ENCODE measurements at regions not wholly inside any gene's neighbourhood (a gene's known extent, or its start where the extent isn't known, plus 50 kb on each side); places are given as distances from the start of the nearest gene placed in this dataset.

DNA sequence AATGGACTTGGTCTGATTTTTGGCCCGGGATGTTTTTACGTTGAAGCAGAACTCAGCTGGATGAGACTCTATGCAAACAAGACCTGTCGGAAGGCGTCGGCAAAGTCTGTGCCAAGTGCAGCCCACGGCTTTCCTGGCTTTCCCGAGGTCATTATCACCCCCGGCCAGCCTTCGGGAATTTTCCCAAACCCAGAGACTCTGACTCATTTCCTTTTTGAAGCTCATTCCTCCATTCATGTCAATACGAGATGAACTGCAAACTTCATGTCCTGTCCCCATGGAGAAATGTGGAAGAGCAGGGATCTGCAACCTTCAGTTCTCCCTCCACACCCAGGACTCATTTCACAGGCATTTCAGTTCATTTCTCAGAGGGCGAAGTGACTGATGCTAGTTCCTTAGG, 95.3 kb downstream of the IRX2 start:
- no peak for DNase-seq

- no peak for DNase-seq
Observed at GRCh38 chr5:2653991-2654390, 97.5 kb downstream of the IRX2 start.

GRCh38 chr5:2651116-2651515, 100.4 kb downstream of the IRX2 start:
- DNase-seq: no peak

GRCh38 chr5:2642684-2643345, 108.7 kb downstream of the IRX2 start:
- no peak for DNase-seq

- DNase-seq: no peak
Observed at GRCh38 chr5:2640717-2641116, 110.8 kb downstream of the IRX2 start.

DNA sequence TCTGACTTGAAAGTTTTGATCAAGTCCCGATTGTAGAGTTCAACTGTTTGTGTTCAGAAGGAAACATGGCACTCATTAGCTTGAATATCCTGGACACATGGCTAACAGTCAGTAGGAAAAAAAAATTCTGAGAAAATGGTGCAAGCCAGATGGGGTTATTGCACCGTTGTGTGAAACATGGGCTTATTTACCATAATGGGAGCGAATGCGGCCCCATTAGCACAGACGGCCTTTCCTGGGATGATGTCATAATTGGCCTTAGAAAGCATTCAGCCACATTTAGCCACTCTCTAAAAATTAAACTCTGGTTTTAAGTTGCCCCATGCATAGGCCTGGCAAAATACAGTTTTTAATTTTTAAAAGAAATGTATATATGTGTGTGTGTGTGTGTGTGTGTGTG, 112.1 kb downstream of the IRX2 start:
- no peak for DNase-seq

DNA sequence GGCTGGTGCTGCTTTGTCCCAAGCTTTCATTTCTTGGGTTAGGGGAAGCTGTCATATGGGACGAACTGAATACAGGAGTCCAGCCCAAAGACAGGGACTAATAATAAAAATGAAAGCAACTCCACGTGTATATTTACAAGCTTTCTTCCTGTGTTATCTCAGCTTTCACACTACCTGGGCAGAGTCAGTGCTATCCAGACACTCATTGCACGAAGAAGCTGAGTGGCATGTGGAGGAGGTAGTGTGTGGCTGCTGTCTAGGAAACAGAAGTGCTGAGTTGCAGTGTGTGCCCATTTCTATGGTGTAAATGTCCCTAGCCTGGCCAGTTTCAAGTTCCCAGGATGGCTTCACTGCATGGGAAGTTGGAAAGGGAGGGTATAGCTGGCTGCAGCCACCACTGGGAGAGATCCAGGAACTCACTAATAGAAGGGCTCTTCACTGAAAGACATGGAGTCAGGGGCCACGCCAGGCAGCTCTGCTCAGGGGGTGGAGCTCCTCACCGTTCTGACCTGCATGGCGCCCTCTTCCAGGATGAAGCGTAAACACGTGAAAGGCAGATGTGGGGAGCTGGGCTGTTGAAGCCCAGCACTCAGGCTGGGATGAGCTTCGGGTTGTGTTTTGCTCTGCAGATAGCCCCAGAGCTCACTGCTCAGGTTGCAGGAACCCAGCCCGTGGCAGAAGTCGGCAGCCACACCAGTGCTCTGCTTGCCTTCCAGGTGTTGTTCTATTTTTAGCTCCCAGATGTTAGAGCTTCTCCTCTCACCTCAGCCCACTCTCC, 116.9 kb downstream of the IRX2 start:
- DNase-seq: no peak

GRCh38 chr5:2633992-2634391, 117.5 kb downstream of the IRX2 start:
- no peak for DNase-seq

- no peak for DNase-seq
Observed at GRCh38 chr5:2631758-2632157, 119.7 kb downstream of the IRX2 start.

DNA sequence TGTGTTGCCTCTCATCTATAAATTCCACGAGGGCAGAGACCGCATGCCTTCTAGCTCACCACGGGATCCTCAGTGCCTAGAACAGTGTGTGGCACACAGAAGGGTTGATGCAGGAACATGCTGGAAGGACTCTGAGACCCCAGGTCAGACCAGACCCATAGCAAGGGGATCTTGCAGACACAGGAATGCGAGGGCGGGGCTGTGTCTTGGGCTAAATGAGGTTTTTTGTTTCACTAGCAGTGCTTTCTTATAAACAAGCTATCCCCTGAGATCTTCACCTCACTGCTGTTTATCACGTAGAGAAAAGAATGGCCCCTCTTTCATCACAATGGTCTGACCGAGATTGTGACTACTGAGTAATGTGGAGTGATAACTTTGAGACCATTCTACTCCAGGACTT, 122.4 kb downstream of the IRX2 start:
- no peak for DNase-seq

- DNase-seq: no peak
Observed at GRCh38 chr5:2627867-2628266, 123.6 kb downstream of the IRX2 start.

DNA sequence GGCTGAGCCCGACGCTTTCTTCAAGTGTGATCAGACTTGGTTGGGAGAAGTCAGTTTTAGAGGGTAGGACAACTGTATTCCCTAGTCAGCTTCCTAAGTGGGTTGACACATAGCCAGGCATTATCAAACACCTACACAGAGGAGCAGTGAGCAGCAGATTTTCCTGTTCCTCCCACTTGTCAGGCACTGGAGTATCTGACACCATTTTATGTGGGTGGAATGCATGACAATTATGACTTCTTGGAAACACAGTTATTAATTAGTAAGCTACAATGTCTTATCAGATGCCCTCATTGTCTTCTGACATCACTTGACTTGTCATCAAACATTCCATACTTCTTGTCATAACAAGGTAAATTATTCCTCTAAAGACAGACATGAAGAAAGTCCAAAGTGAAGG, 124.9 kb downstream of the IRX2 start:
- no peak for DNase-seq

DNA sequence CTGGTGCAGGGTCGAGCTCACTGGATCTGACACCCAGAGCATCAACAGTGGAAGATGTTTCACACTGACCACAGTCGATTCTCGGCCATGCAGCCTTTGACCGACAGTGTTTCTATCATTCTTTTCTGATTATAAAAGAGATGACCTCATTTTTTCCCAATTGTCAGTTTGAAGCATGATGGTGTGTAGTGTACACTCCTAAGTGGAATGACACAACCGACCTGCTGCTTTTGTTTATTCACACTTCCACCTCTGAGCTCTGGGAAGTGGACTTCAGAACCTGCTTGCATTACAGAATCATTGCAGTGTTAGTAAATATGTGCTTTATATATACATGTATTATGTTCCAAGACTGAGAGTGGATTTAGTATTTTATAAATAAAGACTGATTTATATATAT, 128.6 kb downstream of the IRX2 start:
- DNase-seq: no peak

DNA sequence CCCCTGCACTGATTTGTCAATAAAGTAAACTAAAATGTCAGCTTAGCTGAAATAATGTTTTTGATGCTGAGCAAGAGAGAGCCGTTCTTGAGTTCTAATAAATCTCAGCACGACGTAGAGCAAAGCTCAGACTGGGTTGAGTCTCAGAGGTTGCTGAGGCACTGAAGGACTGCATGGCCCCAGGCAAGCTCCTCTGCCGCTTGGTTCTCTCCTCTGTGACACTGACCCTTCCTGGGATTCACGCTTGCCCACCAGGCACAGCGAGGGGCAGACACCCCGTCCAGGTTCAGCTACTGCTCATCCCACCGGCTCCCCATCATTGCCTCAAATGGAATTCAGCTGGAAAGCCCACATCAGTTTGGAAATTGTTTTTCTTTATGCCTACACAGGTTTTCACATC, 129.8 kb downstream of the IRX2 start:
- no peak for DNase-seq

- DNase-seq: no peak
Observed at GRCh38 chr5:2619216-2619615, 132.3 kb downstream of the IRX2 start.

DNA sequence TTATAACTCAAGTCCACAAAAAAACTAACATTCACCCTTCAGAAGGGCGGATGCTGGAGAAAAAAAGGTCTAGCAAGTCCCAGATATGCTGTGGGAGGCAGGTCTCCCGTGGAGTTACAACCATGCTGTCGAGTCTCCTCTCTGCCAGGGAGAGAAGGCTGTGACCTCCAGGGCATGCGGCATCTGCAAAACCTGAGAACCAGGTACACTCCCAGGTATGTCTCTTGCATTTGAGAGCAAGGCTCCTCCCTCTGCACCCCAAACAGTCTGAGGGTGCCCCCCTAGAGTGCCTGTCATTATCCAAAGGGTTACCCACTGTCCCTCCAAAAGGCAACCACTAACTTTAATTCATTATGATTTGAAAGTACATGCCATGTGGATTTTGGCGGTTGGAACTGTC, 134.0 kb downstream of the IRX2 start:
- DNase-seq: no peak

GRCh38 chr5:2615917-2616316, 135.6 kb downstream of the IRX2 start:
- DNase-seq: no peak

GRCh38 chr5:2614571-2614970, 136.9 kb downstream of the IRX2 start:
- no peak for DNase-seq

- no peak for DNase-seq
Observed at GRCh38 chr5:2611659-2612058, 139.8 kb downstream of the IRX2 start.

- no peak for DNase-seq
Observed at GRCh38 chr5:2610986-2611385, 140.5 kb downstream of the IRX2 start.

DNA sequence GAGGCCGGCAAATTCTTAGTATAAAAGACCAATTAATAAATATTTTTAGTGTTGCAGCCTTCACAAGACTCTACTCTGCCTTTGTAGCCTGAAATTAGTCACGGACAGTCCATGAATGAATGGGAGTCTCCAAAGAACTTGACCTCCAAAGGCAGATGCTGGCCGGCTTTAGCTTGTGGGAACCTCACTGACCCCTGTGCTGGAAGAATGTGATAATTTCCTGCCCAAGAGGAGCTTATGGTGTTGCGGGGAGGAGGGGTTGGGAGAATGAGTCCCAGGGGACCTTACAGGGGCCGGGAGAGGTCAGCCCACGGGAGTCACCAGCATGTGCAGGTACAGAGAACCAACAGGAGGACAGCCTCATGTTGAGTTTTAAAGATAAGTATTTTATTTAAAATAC, 143.1 kb downstream of the IRX2 start:
- no peak for DNase-seq

DNA sequence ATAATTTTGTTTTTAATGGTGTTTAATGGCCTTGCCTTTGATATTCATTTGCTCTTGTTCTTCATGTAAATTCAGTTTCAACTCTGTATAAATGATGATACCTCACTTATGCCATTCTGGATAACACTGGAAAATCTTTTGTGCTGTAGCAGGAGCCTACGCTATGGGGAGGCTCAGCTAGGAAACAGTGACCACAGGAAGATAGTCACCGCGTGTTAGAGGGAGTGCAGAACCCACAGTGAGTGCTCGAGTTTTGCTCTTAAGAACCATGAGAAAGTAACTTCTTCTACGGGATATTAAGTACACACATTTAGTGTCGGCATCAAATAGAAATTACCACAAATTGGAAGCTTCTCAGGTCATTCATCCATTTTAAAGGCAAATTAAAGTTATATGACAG, 143.9 kb downstream of the IRX2 start:
- no peak for DNase-seq

DNA sequence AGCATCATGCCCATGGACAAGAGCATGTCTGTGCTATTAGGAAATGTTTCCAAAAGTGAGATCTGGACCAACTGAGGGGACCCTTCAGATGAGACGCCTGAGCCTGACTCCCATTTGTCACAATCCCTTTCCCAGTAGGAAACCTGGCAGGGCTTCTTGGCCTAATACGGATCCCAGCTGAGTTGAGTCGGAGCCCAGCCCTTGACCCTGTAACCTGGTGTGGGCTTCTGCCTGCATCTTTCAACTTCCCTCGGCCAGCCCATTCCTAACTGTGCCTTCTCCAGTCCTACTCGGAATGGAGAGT, 148.3 kb downstream of the IRX2 start:
- no peak for DNase-seq

DNA sequence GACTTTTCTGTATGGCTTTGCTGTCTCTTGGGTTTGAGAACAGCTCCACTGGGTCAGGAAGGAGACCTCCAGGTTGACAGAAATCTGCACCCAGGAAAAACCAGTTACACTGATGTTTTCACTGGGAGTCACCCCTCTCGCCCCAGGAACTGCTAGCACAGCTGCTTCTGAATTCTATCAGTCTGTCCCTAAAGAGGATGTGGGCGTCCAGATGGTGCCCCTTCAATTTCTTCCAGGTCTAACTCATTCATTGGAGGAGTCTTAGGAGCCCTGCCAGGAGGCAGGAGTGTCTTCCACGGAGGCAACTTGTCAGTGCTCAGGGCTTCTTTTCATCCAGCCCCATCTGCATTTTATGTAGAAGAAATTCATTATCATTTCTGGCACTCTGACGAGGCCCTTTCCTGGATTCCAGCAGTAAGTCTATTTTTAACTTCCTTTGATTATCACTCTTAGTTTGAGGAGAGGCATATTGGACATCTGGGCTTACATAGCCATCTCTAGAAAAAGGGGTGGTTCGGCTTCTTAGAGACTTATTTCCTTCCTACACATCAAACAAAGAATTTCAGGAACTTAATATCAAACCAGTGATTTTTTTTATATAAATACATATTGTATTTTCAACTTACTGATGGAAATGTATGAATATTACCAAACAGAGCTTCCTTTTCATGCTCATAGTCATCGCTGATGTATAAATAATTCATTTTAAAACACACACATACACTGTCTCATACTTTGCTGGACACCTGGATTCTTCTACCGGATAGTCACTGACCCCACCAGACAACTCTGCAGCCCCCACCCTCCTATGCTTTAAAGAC, 148.8 kb downstream of the IRX2 start:
- DNase-seq: no peak

All from NCI-H187 (cell line).